H9 (cell line): ENCODE measurements at regions not wholly inside any gene's neighbourhood (a gene's known extent, or its start where the extent isn't known, plus 50 kb on each side); places are given as distances from the start of the nearest gene placed in this dataset.

Source experiments
- DNase-seq: peaks from one replicate; pipeline ENCODE4 v3.0.0-alpha.2; 2017
- H2AFZ ChIP-seq: one replicate; pipeline ENCODE4 v1.6.1; 2013; ENCODE audit warnings: mild to moderate bottlenecking, low read length, control low read depth, moderate library complexity
- H2AK5ac ChIP-seq: 2 replicates; pipeline ENCODE4 v1.6.1; 2013; ENCODE audit warnings: low read length, control low read depth, mixed read lengths; ENCODE audit not compliant: insufficient read length
- H2BK120ac ChIP-seq: one replicate; pipeline ENCODE4 v1.6.1; 2013; ENCODE audit warnings: low read depth, mild to moderate bottlenecking, low read length, control low read depth, inconsistent platforms; ENCODE audit not compliant: poor library complexity, severe bottlenecking
- H2BK12ac ChIP-seq: 2 replicates; pipeline ENCODE4 v1.6.1; 2013; ENCODE audit warnings: low read length, control low read depth, mixed read lengths, low read depth; ENCODE audit not compliant: insufficient read length
- H2BK15ac ChIP-seq: 2 replicates; pipeline ENCODE4 v1.6.1; 2013; ENCODE audit warnings: low read depth, low read length, control low read depth
- H2BK20ac ChIP-seq: one replicate; pipeline ENCODE4 v1.6.1; 2013; ENCODE audit warnings: low read depth, mild to moderate bottlenecking, low read length, control low read depth, inconsistent platforms; ENCODE audit not compliant: poor library complexity, severe bottlenecking
- H2BK5ac ChIP-seq: 2 replicates; pipeline ENCODE4 v1.6.1; 2013; ENCODE audit warnings: low read length, control low read depth, mixed read lengths; ENCODE audit not compliant: insufficient read length
- H3K14ac ChIP-seq: 2 replicates; pipeline ENCODE4 v1.6.1; 2013; ENCODE audit warnings: low read length, control low read depth; ENCODE audit not compliant: insufficient read depth
- H3K18ac ChIP-seq: 2 replicates; pipeline ENCODE4 v1.6.1; 2013; ENCODE audit warnings: low read depth, mild to moderate bottlenecking, mixed read lengths, low read length, control low read depth; ENCODE audit not compliant: insufficient read length
- H3K23ac ChIP-seq: 2 replicates; pipeline ENCODE4 v1.6.1; 2013; ENCODE audit warnings: low read length, control low read depth, mixed read lengths, low read depth; ENCODE audit not compliant: insufficient read length
- H3K23me2 ChIP-seq: 2 replicates; pipeline ENCODE4 v1.6.1; 2013; ENCODE audit warnings: low read depth, mild to moderate bottlenecking, mixed read lengths, low read length, control low read depth; ENCODE audit not compliant: insufficient read length, poor library complexity, severe bottlenecking
- H3K27ac ChIP-seq: 2 replicates; pipeline ENCODE4 v1.5.1; 2013; ENCODE audit warnings: low read length, control low read depth, mixed read lengths, low read depth; ENCODE audit not compliant: insufficient read length
- H3K27me3 ChIP-seq: 2 replicates; pipeline ENCODE4 v1.6.1; 2013; ENCODE audit warnings: low read length, control low read depth, inconsistent platforms; ENCODE audit not compliant: insufficient read depth
- H3K4ac ChIP-seq: 2 replicates; pipeline ENCODE4 v1.6.1; 2013; ENCODE audit warnings: low read depth, mild to moderate bottlenecking, control low read depth, inconsistent platforms, low read length, moderate library complexity
- H3K4me1 ChIP-seq: 2 replicates; pipeline ENCODE4 v1.6.1; 2013; ENCODE audit warnings: low read length, control low read depth, inconsistent platforms; ENCODE audit not compliant: insufficient read depth
- H3K4me2 ChIP-seq: 2 replicates; pipeline ENCODE4 v1.6.1; 2013; ENCODE audit warnings: low read length, control low read depth, mixed read lengths; ENCODE audit not compliant: insufficient read length, insufficient read depth
- H3K56ac ChIP-seq: 2 replicates; pipeline ENCODE4 v1.6.1; 2013; ENCODE audit warnings: low read depth, mild to moderate bottlenecking, mixed read lengths, low read length, control low read depth; ENCODE audit not compliant: insufficient read length
- H3K79me1 ChIP-seq: 2 replicates; pipeline ENCODE4 v1.6.1; 2013; ENCODE audit warnings: low read depth, mild to moderate bottlenecking, moderate library complexity, low read length, control low read depth, inconsistent platforms; ENCODE audit not compliant: insufficient read depth, poor library complexity, severe bottlenecking
- H3K79me2 ChIP-seq: 2 replicates; pipeline ENCODE4 v1.6.1; 2013; ENCODE audit warnings: low read length, control low read depth, inconsistent platforms; ENCODE audit not compliant: insufficient read depth
- H3K9ac ChIP-seq: 2 replicates; pipeline ENCODE4 v1.6.1; 2013; ENCODE audit warnings: low read length, control low read depth, mixed read lengths; ENCODE audit not compliant: insufficient read length; ENCODE audit errors: extremely low read depth
- H3K9me3 ChIP-seq: one replicate; pipeline ENCODE4 v1.6.1; 2013; ENCODE audit warnings: low read depth, low read length, inconsistent platforms; ENCODE audit not compliant: control insufficient read depth
- H3T11ph ChIP-seq: one replicate; pipeline ENCODE4 v1.6.1; 2013; ENCODE audit warnings: mild to moderate bottlenecking, low read length, control low read depth, inconsistent platforms
- H4K20me1 ChIP-seq: one replicate; pipeline ENCODE4 v1.6.1; 2013; ENCODE audit not compliant: control insufficient read depth, insufficient read length, insufficient read depth
- H4K5ac ChIP-seq: 2 replicates; pipeline ENCODE4 v1.6.1; 2013; ENCODE audit warnings: low read depth, mild to moderate bottlenecking, mixed read lengths, low read length, control low read depth; ENCODE audit not compliant: insufficient read length
- H4K8ac ChIP-seq: replicated peaks from 2 replicates; pipeline ENCODE4 v1.6.1; 2013; ENCODE audit warnings: low read length, control low read depth, mixed read lengths, low read depth; ENCODE audit not compliant: insufficient read length
- H4K91ac ChIP-seq: 2 replicates; pipeline ENCODE4 v1.6.1; 2013; ENCODE audit warnings: low read depth, mild to moderate bottlenecking, moderate library complexity, mixed read lengths, low read length, control low read depth; ENCODE audit not compliant: insufficient read length
- H3K27ac Mint-ChIP-seq, 3 experiments: 2 replicates in 2 of 3; 3 replicates in 1 of 3; pipeline ENCODE4 v1.8.0; 2020 to 2021; ENCODE audit warnings: mixed read lengths in 3 of 3, mild to moderate bottlenecking in 1 of 3, moderate library complexity in 1 of 3
- H3K27me3 Mint-ChIP-seq: 2 replicates; pipeline ENCODE4 v1.8.0; 2021; ENCODE audit warnings: low read depth, mild to moderate bottlenecking, moderate library complexity, mixed read lengths
- H3K36me3 Mint-ChIP-seq, 3 experiments: 2 replicates in 2 of 3; 3 replicates in 1 of 3; pipeline ENCODE4 v1.8.0; 2020 to 2021; ENCODE audit warnings: low read depth in 3 of 3, mixed read lengths in 3 of 3; ENCODE audit not compliant: insufficient read depth in 1 of 3
- H3K4me1 Mint-ChIP-seq, 2 experiments: 2 replicates each; pipeline ENCODE4 v1.8.0; 2020; ENCODE audit warnings: mixed read lengths in 2 of 2
- H3K4me3 Mint-ChIP-seq, 2 experiments: 2 replicates in 1 of 2; 3 replicates in 1 of 2; pipeline ENCODE4 v1.8.0; 2020 to 2021; ENCODE audit warnings: mild to moderate bottlenecking in 2 of 2, mixed read lengths in 2 of 2, moderate library complexity in 1 of 2
- H3K9me3 Mint-ChIP-seq, 2 experiments: 2 replicates in 1 of 2; 3 replicates in 1 of 2; pipeline ENCODE4 v1.8.0; 2020; ENCODE audit warnings: mild to moderate bottlenecking in 2 of 2, mixed read lengths in 2 of 2, moderate library complexity in 1 of 2
- CTCF ChIP-seq: fragments of 200-600 bp; sonication (generic); conservative IDR thresholded peaks from 3 replicates; pipeline ENCODE4 v1.8.0; 2021; ENCODE audit warnings: antibody characterized with exemption, mild to moderate bottlenecking
- WGBS: extraction: QIAGEN DNeasy Blood & Tissue Kit; methylation state at CpG from one replicate; pipeline ENCODE4 v1.1.7; 2013; ENCODE audit warnings: missing lambda C conversion rate, low lambda C conversion rate, mixed read lengths; ENCODE audit not compliant: insufficient read length; ENCODE audit errors: extremely low coverage; 5-methylcytosine and 5-hydroxymethylcytosine counted together

GRCh38 chr4:27184508-27185155 lies 324.0 kb downstream of the STIM2 start:
- no peak for DNase-seq
- WGBS: no CpG with 5 or more reads among the region's 6 CpGs
- Histone ChIP-seq H3K27me3 (no peaks in the 10 kb centered on the region), H3K4me2 (no peak overlapping the region), H2BK120ac (no peak overlapping the region), H2AK5ac (no peak overlapping the region), H2BK15ac (no peak overlapping the region), H3K23me2 (no peaks in the 10 kb centered on the region), H3K27ac (no peak overlapping the region), H3K4me1 (no peaks in the 10 kb centered on the region), H3K56ac (no peak overlapping the region), H3K9me3 (no peaks in the 10 kb centered on the region), H2BK20ac (no peak overlapping the region), H3K23ac (no peak overlapping the region), H3K79me2 (no peaks in the 10 kb centered on the region), H3K79me1 (no peaks in the 10 kb centered on the region), H2BK12ac (no peak overlapping the region), H3K9ac (no peak overlapping the region), H2BK5ac (no peak overlapping the region), H4K8ac (no peak overlapping the region), H4K20me1 (no peaks in the 10 kb centered on the region), H4K91ac (no peak overlapping the region), H3K18ac (no peak overlapping the region), H3K14ac (no peak overlapping the region), H3T11ph (no peak overlapping the region), H4K5ac (no peak overlapping the region), H2AFZ (no peak overlapping the region), H3K4ac (no peak overlapping the region)
- H3K36me3 Mint-ChIP-seq: no peaks in the 10 kb centered on the region
- H3K27me3 Mint-ChIP-seq: no peaks in the 10 kb centered on the region; the same call in 1 of the 2 replicates
- no peak overlapping the region for H3K4me3 Mint-ChIP-seq
- no peaks in the 10 kb centered on the region for H3K9me3 Mint-ChIP-seq
- H3K27ac Mint-ChIP-seq: no peak overlapping the region
- no peak for TF ChIP-seq CTCF
- peaks cover 0 to 2% of the 10 kb centered on the region in 2 experiments; a peak in 1 of 4 replicates for H3K4me1 Mint-ChIP-seq
